Fibroblast of peridontal ligament (primary cell): ENCODE measurements at regions not wholly inside any gene's neighbourhood (a gene's known extent, or its start where the extent isn't known, plus 50 kb on each side); places are given as distances from the start of the nearest gene placed in this dataset.

Source experiments
- DNase-seq: peaks from one replicate; pipeline ENCODE4 v3.0.0-alpha.2; 2010; ENCODE audit errors: extremely low read depth

DNA sequence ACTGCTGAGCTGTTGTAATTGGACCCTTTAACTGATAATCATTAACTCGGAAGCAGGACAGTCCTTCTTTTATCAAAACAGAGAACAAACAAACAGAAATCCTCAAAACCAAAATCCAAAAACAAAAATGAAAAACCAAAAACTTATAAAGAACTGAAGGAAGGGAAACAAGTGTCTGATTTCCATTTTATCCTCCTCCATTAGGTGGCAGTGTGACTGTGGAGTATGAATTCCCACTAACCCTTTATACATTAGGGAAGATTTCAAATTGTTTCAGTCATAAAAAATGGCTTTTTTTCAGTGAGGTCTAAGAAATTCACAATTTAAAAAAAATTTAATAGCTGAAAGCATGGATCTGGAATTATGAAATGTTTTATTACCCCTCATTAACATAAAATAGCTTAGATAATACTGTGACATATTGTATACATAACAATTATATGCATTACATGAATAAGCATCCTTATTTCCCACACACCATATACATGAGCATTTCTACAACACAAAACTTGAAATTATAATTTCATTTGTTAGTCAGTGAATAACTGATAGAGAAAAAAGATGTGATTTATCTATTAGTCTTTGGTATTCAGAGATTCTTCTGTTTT lies 1074.3 kb upstream of the PCDH9 start:
- DNase-seq: peak; percentile 7

DNA sequence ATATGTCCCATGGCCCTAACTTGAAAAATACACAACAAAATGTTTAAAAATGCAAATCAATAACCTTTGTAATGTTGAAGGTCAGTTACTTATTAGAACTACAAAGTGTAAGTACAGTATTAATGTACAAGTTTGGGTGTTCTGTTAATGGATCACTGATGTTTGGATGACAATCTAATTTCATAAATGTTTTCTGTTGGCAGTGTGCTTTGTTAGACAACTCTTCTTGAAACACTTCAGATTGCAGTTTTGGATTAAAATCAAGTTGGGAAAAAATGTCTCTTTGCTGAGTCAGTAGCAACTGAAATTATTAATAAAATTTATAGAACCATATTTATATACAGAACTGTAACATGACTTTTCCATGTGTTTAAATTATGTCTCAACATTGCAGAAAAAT lies 1063.5 kb upstream of the PCDH9 start:
- no peak for DNase-seq

DNA sequence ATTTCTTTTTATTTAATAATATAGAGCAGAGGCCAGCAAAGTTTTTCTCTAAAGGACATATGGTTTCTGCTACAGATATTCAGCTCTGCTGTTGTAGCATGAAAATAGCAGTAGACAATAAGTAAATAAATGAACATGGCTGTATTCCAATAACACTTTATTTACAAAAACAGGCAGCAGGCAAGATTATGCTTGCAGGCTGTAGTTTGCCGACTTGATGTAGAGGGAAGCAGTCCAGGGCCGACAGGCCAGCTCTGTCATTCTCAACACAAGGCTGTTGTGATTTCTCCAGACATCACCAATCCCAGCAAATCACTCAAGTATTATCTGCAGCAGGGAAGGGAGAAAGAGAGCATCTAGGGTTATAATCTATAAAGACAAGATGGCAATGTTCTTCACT lies 1062.5 kb upstream of the PCDH9 start:
- DNase-seq: no peak

DNA sequence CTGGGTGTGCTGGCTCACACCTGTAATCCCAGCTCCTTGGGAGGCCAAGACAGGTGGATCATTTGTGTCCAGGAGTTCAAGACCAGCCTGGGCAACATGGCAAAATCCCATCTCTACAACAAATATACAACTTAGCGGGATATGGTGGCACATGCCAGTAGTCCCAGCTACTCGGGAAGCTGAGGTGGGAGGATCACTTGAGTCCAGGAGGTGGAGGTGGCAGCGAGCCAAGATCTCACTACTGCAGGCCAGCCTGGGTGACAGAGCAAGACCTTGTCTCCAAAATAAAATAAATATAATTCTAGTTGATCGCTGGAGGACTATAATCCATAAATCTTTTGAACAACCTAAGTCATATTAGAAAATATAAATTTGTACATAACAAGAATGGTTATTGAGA lies 1061.5 kb upstream of the PCDH9 start:
- DNase-seq: no peak

DNA sequence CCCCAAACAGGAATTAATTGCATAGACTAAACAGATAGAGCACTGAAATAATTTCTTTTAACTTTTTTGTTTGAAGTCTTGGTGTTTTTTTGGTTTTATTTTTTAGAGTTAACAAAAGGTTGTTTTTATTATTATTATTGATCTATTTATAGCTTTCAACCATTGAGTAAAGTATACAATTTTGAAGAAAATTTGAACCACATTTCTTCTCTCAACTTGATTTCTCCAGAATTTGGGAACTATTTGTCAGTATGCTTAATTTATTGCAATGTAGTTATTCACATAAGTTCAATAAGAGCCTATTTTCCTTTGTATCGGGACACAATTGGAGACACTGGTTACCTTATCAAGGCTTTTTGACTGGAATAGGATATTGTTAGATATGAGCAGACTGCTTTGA lies 1045.6 kb upstream of the PCDH9 start:
- DNase-seq: no peak

DNA sequence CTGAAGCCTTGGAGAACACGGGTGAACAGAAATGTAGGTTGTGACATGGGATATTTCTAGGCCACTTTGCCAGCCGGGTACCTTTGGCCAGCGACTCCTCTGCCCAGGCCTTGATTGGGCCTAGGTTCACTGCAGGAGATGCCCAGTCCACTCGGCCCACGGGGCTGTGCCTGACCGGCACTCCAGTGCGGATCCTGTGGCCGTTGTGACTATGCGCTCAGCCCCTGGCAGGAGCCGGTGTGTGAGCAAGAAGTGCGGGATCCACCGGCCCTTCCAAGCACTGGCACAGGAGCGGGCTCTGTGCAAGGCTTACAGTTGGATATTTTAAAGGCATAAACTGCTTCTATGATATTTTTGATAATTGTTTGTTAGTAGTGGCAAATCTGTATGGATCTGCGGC lies 1042.5 kb upstream of the PCDH9 start:
- DNase-seq: no peak

DNA sequence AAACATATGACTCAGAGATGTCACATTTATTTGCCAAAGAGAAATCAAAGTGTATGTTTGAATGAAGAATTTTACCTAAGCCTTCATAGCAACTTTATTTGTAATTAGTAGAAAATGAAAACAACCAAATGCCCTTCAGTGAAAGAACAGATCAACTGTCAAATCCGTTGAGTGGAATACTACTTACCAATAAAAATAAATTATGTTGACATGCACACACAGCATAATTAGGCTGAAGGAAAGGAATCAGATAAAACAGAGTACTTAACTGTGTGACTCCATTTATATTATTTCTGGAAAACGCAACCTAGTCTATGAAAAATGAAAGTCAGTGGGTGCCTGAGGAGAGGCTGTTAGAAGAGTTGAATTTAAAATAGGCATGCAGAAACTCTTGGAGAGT lies 1034.6 kb upstream of the PCDH9 start:
- no peak for DNase-seq

DNA sequence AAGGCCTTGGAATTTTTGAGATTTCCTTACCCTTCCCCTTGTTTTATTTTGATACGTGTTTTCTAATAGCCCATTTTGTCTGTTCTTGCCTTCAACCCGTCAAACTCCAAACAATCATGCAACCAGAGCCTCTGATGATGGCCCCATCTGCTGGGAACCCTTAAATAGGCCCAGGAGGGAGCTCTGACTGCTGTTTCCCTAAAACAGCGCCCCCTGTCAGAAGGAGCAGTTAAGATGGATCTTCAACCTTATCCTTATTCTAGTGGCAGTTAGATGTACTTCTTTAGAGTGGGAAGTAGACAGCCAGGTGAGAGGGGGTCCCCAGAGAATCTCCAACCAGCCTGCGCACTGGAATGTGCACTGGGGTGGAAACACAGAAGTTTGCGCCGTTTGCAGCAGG lies 1031.0 kb upstream of the PCDH9 start:
- DNase-seq: no peak

DNA sequence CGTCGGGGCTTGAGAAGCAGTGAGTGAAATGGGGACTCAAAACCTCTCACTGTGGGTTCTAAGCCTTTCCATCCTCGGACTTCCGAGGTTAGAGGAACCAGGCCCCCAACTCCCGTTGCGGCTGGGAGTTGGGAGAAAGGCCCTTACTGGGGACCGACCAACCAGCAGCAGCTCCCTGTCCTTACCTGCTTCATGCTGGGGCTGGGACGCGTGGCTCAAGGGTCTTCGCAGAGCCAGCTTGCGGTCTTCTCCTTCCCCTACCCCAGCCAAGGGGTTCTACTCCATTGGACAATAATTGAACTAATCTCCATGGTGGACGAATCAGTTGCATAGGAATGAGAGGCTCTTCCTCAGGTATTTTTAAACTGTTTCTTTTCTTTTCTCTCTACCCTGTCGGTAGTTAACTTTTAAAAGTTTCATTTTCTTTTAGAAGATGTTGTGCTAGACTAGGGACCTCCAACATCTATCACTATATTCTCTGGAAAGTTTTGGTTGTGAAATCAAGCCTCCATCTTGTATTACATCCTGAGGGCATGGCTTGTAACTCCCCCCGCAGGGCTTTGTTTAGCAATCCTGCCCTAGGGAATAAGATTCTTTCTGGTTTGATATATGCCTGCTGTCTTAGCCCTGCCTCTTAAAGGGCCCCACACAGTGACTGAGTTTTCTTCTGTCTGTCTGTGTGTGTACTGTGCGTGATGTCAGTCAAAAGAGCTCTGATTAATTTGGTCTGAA lies 1027.1 kb upstream of the PCDH9 start:
- DNase-seq: peak; percentile 39

DNA sequence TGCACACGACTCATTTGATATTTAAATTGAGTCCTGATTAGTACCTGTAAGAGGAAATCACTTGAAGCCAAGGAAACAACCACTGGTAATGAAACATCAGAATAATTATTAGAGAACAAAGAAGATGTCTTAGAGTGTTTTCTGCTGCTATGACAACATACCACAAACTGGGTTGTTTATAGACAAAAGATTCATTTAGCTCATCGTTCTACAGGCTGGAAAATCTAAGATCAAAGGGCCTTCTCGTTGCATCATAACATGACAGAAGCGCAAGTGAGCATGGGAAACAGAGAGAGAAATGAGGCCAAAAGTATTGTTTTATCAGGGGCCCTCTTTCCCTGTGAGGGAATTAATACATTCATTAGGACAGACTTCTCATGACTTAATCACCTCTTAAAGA lies 1024.0 kb upstream of the PCDH9 start:
- DNase-seq: no peak

DNA sequence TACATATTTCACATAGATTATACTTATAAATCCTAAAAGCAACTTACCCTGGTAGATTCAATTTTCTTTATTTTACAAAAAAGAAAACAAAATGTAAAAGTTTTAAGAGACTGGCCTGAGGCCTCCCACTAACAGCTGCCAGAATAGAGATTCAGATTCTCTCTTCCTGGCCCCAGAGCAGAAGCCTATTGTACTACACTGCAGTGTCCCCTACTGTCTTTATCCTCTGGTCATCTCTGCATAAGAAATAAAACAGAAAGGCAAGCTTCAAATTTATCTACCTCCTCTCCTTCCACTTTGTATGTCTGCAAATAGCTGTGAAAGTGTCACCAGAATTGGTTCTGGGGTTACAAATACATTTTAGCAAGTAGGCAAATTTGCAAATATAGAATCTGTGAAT lies 1004.1 kb upstream of the PCDH9 start:
- peak; percentile 47 for DNase-seq

DNA sequence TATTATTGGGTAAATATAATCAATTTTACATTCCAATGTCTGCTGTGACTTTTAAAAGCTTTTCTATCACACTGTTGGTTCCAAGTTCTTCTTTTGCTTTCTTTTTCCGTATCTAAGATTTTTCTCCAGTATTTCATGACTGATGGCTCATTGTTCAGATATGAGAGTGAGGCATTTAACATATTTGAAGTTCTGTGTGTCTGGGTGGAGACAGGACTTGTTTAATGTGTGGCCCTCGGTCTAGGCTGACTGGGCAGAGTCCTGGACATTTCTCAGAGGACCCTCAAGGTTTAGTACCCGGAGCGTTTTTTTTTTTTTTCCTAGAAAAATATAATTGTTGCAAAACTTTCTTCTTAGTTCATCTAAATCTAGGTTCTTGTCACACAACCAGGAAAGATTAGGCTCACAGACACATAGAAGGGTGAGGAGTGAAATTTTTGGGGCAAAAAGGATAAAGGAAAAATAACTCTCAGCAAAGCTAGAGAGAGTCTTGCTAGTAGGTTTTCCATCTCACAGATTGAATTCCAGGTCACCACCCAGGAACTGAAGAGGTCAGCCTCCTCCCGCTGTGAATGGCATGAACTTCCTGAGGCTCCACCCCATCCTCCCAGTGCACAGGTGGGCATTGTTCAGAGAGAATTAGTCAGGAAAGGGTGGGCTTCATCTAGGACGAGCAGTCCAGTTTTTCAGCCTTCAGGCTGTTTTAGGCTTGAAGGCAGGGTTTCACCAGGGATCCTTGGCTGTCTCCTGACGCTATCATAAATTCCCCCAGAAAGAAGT lies 1002.4 kb upstream of the PCDH9 start:
- DNase-seq: peak; percentile 26

DNA sequence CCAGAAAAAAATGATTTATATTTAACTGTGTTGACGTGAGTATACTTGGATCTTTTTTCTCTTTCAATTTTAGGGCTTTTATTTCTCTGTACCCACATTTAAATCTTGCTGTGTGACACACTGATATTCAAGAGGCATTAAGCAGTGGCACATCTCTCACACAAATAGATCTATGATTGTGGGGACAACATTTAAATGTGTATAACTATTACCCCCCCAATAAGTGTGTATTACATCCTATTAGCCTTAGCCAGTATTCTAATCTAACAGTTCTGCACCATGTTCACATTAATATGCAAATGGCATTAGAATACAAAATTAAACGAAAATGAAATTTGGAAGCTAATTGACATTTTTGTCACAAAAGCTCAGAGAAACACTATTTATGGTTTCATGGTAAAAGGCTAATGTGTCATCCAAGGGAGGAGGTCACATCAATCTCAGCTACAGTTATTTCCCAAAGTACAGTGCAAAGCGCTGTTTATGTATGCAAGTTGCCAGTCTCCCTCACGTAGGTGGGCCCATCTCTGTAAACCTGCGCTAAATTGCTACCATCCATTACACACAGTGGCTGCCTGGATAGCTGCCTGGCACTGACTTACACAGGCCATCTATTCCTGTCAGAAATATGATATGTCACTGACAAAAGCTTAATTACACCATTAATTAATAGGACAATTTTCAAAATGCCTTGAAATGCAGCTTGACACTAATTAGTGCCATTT lies 984.7 kb upstream of the PCDH9 start:
- no peak for DNase-seq

DNA sequence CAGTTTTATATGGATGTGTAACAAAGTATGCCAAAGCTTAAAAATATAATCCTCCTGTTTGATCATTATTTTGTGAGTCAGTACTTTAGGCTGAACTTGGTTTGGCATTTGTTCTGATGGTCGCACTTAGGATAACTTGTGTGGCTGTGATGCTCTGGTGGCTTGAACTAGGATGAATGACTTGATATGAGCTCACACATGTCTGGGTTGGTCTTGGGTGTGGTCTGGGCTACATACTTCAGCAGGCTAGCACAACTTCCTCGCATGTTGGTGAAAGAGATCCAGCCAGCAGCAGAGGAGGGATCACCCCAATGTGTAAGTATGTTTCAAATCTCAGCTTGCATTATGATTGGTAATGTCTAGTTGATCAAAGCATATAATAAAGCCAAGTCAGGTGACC lies 969.1 kb upstream of the PCDH9 start:
- DNase-seq: no peak

DNA sequence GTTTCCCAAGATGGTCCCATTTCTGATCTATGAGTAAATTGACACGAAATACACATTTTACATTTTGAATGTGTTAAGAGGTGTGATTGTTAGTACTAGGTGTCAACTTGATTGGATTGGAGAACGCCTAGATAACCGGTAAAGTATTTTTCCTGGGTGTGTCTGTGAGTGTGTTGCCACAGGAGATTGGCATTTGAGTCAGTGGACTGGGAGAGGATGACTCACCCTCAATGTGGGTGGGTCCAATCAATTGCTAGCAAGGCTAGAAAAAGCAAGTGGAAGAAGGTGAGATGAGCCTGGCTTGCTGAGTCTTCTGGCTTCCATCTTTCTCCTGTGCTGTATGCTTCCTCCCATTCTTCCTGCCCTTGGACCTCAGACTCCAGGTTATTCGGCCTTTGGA lies 960.7 kb upstream of the PCDH9 start:
- DNase-seq: peak; percentile 30

DNA sequence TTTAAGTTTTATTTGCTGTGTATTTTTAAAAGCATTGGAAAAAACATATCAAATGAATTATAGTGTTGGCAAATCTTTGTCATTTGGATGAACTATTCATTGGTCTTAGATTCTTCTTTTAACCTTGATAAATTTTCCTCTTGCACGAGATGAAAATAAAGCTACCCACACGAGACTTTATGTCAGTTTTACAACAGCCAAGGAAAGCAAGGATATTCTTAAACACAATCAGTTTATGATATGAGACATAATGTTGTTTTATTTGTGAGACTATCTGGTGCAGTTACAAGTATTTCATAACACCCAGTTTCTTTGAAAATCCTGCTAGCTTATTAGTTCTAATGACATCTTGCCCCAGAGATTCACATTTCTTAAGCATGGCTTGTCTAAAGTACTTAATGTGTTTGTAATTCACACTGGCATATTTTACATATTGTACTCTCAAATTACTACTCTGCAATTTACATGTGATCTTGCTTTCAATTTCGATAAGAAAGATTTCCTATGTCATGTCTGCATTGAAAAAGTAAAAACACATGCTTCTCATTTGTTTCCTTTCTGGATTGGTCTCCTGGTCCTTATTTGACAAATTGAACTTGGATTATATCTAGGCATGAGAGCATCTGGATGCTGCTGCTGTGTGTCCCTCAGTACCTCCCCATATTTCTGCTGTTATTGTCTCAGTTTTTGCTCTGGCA lies 955.5 kb upstream of the PCDH9 start:
- DNase-seq: peak; percentile 55

DNA sequence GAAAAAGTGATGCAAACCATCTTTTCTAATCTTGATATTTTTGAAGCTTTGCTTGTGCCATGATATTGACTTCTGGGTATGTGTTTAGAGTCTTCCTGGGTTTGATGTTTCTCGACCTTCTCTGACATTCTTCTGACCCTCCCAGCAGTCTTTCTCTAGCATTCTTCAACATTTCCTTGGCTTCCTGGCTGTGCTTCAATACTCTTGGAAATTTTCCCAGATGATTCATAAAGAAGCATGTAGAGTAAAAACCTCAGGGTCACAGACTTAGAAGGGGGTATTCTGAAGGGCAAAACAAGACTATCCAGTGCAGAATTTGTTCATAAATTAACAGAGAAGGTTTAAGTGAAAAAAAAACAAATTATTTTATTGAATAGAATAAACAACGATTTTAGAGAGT lies 946.3 kb upstream of the PCDH9 start:
- DNase-seq: peak; percentile 80

DNA sequence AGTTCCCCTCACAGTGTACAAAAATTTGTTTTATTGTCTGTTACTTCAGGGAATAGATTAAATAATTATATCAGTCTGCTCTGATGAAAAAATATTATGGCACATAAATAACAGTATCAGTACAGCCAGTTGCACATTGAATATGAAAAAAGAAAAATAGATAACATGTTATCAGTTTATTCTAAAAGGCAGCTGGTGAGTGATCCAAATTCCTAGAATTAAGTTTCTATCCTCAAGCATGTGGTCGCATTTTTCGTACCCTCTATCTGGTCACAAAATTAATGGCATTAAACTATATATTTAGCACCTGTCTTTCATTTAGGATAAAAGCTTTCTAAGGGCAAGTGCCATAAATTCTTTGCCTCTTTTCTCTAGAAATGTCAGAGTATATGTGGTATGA lies 944.8 kb upstream of the PCDH9 start:
- DNase-seq: no peak

DNA sequence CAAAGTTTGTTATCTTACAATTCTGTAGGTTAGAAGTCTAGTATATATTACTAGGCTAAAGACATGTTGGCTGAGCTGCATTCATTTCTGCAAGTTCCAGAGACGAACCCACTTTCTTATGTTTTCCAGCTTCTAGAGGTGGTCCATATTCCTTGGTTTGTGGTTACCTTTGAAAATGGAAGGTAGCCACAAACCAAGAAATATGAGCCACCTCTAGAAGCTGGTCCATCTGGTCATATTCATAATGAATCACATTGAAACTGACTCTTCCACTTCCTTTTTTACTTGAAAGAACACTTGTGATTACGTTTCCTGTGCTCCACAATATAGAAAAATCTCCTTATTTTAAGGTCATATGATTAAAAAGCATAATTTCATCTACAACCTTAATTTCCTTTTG lies 943.0 kb upstream of the PCDH9 start:
- DNase-seq: no peak

DNA sequence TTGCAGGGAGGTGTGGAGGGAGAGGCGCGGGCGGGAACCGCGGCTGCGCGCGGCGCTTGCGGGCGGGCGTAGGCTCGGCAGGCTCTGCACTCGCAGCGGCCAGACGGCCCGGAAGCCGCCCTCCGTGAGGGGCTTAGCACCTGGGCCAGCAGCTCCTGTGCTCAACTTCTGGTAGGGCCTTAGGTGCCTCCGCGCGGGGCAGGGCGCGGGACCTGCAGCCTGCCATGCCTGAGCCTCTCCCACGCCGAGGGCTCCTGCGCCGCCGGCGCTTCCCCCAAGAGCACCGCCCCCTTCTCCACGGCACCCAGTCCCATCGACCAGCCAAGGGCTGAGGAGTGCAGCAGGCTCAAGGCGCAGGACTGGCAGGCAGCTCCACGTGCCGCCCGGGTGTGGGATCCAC lies 940.8 kb upstream of the PCDH9 start:
- DNase-seq: no peak

DNA sequence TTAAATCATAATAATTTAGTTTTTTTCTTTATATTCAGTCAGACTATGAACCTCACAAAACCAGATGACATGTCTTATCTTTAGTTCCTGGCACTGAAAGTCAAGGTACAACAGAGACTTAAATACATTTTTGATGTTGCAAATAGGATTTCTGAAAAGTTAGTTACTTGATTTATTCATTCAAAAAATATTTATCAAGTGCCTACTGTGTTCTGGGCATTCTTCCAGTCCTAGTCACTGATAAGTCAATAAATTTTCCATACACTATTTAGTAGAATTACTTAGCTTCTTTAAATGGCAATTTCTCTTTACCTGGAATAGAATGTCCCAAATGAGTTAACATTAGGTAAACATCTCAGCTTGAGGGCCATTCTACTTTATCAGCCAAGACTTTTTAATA lies 938.3 kb upstream of the PCDH9 start:
- no peak for DNase-seq

DNA sequence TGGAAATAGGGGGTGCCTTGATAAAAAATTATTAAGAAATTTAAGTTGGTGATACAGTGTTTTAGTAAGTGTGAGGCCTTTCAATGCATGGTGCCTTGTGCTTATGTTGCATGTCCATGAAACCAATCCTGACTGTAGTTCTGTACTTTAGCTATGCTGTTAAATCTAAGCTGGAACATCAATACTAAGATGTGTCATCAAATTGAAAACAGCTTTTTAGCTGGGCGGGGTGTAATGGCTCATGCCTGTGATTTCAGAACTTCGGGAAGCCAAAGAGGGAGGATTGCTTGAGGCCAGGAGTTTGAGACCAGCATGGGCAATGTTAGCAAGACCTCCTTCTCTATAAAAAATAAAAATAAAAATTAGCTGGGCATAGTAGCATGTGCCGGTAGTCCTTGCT lies 930.3 kb upstream of the PCDH9 start:
- peak; percentile 78 for DNase-seq
